Upper lobe of left lung (tissue), 4 donors: ENCODE measurements at regions not wholly inside any gene's neighbourhood (a gene's known extent, or its start where the extent isn't known, plus 50 kb on each side); places are given as distances from the start of the nearest gene placed in this dataset.

Source experiments
- EP300 ChIP-seq, 4 donors: sonication (generic); formaldehyde crosslinking; IDR thresholded peaks; one replicate each; pipeline ENCODE4 v1.5.1; 2017; ENCODE audit warnings: antibody characterized with exemption in 4 of 4, control low read depth in 2 of 4
- TF ChIP-seq, protein P1 (sequence below), 6 experiments: fragments of 450-650 bp in 4 of 6; fragments of 200-600 bp in 2 of 6; sonication (generic) in 2 of 6; IDR thresholded peaks; one replicate each; pipeline ENCODE4 v1.5.1; 2016 to 2019; ENCODE audit warnings: antibody characterized with exemption in 6 of 6

GRCh38 chr3:3365716-3366115 is 186.2 kb upstream of the CRBN start:
- TF ChIP-seq, protein P1, sequence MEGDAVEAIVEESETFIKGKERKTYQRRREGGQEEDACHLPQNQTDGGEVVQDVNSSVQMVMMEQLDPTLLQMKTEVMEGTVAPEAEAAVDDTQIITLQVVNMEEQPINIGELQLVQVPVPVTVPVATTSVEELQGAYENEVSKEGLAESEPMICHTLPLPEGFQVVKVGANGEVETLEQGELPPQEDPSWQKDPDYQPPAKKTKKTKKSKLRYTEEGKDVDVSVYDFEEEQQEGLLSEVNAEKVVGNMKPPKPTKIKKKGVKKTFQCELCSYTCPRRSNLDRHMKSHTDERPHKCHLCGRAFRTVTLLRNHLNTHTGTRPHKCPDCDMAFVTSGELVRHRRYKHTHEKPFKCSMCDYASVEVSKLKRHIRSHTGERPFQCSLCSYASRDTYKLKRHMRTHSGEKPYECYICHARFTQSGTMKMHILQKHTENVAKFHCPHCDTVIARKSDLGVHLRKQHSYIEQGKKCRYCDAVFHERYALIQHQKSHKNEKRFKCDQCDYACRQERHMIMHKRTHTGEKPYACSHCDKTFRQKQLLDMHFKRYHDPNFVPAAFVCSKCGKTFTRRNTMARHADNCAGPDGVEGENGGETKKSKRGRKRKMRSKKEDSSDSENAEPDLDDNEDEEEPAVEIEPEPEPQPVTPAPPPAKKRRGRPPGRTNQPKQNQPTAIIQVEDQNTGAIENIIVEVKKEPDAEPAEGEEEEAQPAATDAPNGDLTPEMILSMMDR (IDR thresholded peaks at IDR 0.05): no peak
- no peak for TF ChIP-seq EP300 (IDR thresholded peaks at IDR 0.05)
